ENCODE measurements at regions not wholly inside any gene's neighbourhood (a gene's known extent, or its start where the extent isn't known, plus 50 kb on each side); places are given as distances from the start of the nearest gene placed in this dataset.

GRCh38 chr14:66037361-66037760, 448.8 kb upstream of the CCDC196 start:
- intact Hi-C loops (cut with DNase I) = no loop called here
- no peak for DNase-seq (ENCODE audit: low spot score)

GRCh38 chr14:66038212-66038611, 448.0 kb upstream of the CCDC196 start:
- DNase-seq (ENCODE audit: low spot score) = no peak
- intact Hi-C loops (cut with DNase I) = no loop called here

- no peak for DNase-seq (ENCODE audit: low spot score)
- intact Hi-C loops (cut with DNase I) = no loop called here
Measured at GRCh38 chr14:66038618-66039017, 447.6 kb upstream of the CCDC196 start.

- intact Hi-C loops (cut with DNase I) = no loop called here
- no peak for DNase-seq (ENCODE audit: low spot score)
Measured at GRCh38 chr14:66039495-66039894, 446.7 kb upstream of the CCDC196 start.

- intact Hi-C loops (cut with DNase I) = no loop called here
- no peak for DNase-seq (ENCODE audit: low spot score)
Measured at GRCh38 chr14:66041582-66041981, 444.6 kb upstream of the CCDC196 start.

- intact Hi-C loops (cut with DNase I) = no loop called here
- DNase-seq (ENCODE audit: low spot score) = no peak
Measured at GRCh38 chr14:66043921-66044320, 442.2 kb upstream of the CCDC196 start.

DNA sequence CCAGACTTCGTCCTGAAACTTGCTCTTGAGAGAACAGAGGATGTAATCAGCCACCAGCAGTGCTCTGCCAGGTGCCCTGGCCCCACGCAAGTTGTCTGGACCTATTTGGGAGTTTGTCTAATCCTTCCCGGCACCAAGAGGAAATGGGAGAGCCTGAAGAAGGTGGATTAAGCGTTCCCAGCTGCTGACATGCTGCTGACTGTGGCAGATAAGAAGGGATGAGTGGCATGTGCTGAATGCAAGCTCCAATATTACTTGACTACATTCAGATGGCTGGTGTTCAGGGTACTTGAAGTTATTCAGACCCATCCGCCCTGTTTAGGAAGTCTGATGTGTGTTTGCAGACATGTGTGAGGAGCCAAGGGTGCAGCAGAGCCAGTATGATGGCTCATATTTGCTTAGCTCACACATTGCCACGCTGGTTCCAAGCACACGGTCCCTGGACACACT, 440.6 kb upstream of the CCDC196 start:
- intact Hi-C loops (cut with DNase I) = no loop called here
- DNase-seq (ENCODE audit: low spot score) = no peak

DNA sequence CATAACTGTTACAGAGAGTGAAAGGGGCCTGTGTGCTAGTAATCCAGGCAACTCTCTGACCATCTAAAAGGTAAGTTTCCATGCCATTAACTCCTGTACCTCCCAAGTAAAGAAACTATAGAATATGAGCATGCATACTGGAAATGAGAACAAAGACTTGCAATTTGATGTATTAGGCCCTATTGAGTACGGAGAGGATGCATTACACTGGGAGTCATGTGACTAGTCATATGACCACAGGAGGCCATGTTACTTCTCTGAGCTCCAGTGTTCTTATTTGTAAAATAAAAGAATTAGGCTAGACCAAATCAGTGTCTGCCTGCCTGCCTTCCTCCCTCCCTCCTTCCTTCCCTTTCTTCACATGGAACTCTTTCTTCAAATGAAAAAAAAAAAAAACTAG, 440.1 kb upstream of the CCDC196 start:
- no peak for DNase-seq (ENCODE audit: low spot score)
- intact Hi-C loops (cut with DNase I) = no loop called here

- DNase-seq (ENCODE audit: low spot score) = no peak
- intact Hi-C loops (cut with DNase I) = no loop called here
Measured at GRCh38 chr14:66046591-66046990, 439.6 kb upstream of the CCDC196 start.

- intact Hi-C loops (cut with DNase I) = no loop called here
- DNase-seq (ENCODE audit: low spot score) = no peak
Measured at GRCh38 chr14:66056268-66056907, 429.8 kb upstream of the CCDC196 start.

GRCh38 chr14:66056926-66057552, 429.1 kb upstream of the CCDC196 start:
- intact Hi-C loops (cut with DNase I) = no loop called here
- DNase-seq (ENCODE audit: low spot score) = no peak

- intact Hi-C loops (cut with DNase I) = loop anchor here (10.0 kb wide), 1 partner anchor 900 kb away; no protein-coding TSS in a partner anchor
- DNase-seq (ENCODE audit: low spot score) = no peak
Measured at GRCh38 chr14:66065188-66065587, 421.0 kb upstream of the CCDC196 start.

DNA sequence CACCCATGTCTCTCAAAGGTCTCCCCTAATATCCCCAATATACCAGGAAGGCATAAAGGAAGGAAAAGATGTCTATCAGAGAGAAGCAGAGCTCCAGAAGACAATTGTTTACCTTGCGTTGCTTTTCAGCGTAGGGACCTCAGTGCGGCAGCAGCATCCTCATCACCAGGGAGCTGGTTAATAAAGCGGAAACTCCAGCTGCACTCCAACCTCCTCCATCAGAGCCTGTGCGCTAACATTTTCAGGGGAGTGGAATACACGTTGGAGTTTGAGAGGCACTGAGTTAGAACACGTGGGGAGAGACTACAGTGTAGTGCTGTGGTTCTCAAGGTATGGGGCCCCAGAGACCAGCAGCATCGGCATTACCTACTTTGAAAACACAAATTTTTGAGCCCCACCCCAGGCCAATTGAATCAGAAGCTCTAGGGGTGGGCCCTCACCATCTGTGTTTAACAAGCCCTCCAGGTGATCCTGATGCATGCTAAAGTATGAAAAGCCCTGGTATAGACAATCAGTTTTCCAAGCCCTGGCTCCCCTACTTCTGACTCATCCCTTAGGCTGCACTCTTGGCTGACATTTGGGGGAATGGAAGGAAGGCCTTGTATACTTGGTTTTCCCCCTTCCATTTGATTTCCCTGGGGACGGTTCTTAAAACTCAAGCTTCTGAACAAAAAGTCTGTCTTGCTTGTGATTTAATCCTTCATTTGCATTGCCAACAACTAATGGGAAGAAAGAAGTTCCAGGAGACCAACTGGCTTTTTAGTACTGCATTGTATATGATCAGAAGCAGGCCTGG, 419.0 kb upstream of the CCDC196 start:
- intact Hi-C loops (cut with DNase I) = loop anchor here (10.0 kb wide), 1 partner anchor 902 kb away; no protein-coding TSS in a partner anchor
- DNase-seq (ENCODE audit: low spot score) = no peak

DNA sequence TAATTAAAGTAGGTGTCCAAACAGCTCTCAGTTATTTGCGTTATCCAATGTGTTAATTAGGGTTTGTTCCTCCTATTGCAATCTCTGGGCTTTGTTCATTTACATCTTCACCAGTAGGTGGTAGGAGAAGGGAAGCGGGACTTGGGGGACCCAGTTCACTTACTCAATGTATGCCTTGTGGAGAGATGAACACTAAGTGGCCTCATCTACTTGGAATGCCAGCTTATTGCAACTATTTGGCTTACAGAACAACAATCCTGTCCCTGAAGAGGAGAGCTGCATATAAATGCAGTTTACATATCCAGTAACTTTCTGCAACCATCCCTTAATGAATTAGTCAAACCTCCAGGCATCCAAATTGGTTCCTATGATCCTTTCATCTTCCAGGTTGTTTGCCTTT, 417.1 kb upstream of the CCDC196 start:
- no peak for DNase-seq (ENCODE audit: low spot score)
- intact Hi-C loops (cut with DNase I) = loop anchor here (10.0 kb wide), 1 partner anchor 904 kb away; no protein-coding TSS in a partner anchor

- intact Hi-C loops (cut with DNase I) = loop anchor here (5.0 to 10.0 kb wide), 2 partner anchors 108 to 905 kb away; no protein-coding TSS in a partner anchor
- DNase-seq (ENCODE audit: low spot score) = no peak
Measured at GRCh38 chr14:66069830-66070541, 416.2 kb upstream of the CCDC196 start.

GRCh38 chr14:66070542-66071319, 415.4 kb upstream of the CCDC196 start:
- intact Hi-C loops (cut with DNase I) = loop anchor here (5.0 kb wide), 1 partner anchor 108 kb away; no protein-coding TSS in a partner anchor
- DNase-seq (ENCODE audit: low spot score) = no peak

- no peak for DNase-seq (ENCODE audit: low spot score)
- intact Hi-C loops (cut with DNase I) = loop anchor here (5.0 kb wide), 1 partner anchor 110 kb away; no protein-coding TSS in a partner anchor
Measured at GRCh38 chr14:66072190-66073084, 413.7 kb upstream of the CCDC196 start.

DNA sequence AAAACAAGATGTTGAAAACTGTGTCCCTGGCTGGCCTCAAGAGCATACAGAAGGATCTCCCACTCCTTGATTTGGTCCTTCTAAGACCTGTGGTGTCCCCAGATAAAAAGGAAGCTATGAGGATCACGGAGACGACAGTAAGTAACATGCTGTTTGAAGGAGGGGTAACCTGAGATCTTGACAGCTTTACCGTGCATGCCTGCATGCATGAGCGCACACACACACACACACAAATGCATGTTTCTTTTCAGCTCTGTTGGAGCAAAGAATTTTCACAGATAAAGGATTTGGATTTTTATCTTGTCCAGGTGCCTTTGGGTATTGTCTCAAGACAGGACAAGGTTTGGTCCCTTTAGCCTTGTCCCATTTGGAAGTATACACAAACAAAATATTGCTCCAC, 411.6 kb upstream of the CCDC196 start:
- intact Hi-C loops (cut with DNase I) = loop anchor here (5.0 kb wide), 1 partner anchor 112 kb away; no protein-coding TSS in a partner anchor
- DNase-seq (ENCODE audit: low spot score) = no peak
